Lower lobe of right lung (tissue), 2 donors: ENCODE measurements at regions not wholly inside any gene's neighbourhood (a gene's known extent, or its start where the extent isn't known, plus 50 kb on each side); places are given as distances from the start of the nearest gene placed in this dataset.

Experiments used
- ATAC-seq, 2 donors: fragments of 200-7000 bp; cut with Tn5 transposase; one replicate each; pipeline ENCODE4 v1.9.1; 2020 to 2022; ENCODE audit warnings: mild to moderate bottlenecking in 2 of 2, moderate library complexity in 2 of 2
- DNase-seq: peaks from one replicate; pipeline ENCODE4 v3.0.0-alpha.2; 2020
- H3K27ac ChIP-seq: fragments of 200-600 bp; one replicate; pipeline ENCODE4 v1.8.0; 2022
- H3K27me3 ChIP-seq: fragments of 200-600 bp; one replicate; pipeline ENCODE4 v1.8.0; 2022; ENCODE audit warnings: low read depth
- H3K36me3 ChIP-seq: fragments of 200-600 bp; one replicate; pipeline ENCODE4 v1.8.0; 2022; ENCODE audit warnings: mild to moderate bottlenecking
- H3K4me1 ChIP-seq: fragments of 200-600 bp; one replicate; pipeline ENCODE4 v1.8.0; 2022
- H3K4me3 ChIP-seq: fragments of 200-600 bp; one replicate; pipeline ENCODE4 v1.8.0; 2022; ENCODE audit warnings: mild to moderate bottlenecking
- H3K9me3 ChIP-seq: fragments of 200-600 bp; one replicate; pipeline ENCODE4 v1.8.0; 2022
- intact Hi-C: fragments of 100-400 bp; cut with DNase I; formaldehyde crosslinking; loops from one replicate; pipeline ENCODE4 v1.11.0; 2022
- TF ChIP-seq, protein P1 (sequence below): fragments of 200-600 bp; IDR thresholded peaks from one replicate; pipeline ENCODE4 v1.8.0; 2022; ENCODE audit warnings: antibody characterized with exemption, mild to moderate bottlenecking
- donor health status: DM: no; HTN: yes; CAD: no; lungs with severe emphysema.

DNA sequence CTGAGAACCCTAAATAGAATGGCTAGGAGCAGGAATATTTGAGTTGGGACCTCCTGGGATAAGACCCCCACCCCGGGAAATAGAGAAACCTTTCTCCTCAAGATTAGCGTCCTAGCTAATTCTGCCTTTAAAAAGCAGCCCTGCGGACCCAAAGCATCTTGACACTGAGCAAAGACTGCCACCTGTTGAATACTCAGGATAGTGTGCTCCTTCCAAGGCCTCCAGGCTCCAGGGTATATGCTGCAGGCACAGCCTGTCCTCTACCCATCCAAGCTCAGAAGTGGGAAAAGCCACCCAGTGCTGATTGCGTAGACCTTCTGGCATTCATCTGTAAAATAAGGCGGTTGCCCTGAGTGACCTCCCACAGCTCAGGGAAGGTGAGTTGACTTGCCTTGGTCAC lies 456.2 kb upstream of the DYNLRB2 start:
- TF ChIP-seq, protein P1, sequence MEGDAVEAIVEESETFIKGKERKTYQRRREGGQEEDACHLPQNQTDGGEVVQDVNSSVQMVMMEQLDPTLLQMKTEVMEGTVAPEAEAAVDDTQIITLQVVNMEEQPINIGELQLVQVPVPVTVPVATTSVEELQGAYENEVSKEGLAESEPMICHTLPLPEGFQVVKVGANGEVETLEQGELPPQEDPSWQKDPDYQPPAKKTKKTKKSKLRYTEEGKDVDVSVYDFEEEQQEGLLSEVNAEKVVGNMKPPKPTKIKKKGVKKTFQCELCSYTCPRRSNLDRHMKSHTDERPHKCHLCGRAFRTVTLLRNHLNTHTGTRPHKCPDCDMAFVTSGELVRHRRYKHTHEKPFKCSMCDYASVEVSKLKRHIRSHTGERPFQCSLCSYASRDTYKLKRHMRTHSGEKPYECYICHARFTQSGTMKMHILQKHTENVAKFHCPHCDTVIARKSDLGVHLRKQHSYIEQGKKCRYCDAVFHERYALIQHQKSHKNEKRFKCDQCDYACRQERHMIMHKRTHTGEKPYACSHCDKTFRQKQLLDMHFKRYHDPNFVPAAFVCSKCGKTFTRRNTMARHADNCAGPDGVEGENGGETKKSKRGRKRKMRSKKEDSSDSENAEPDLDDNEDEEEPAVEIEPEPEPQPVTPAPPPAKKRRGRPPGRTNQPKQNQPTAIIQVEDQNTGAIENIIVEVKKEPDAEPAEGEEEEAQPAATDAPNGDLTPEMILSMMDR = peak; percentile 61
- H3K27me3 ChIP-seq = no peaks in the 10 kb centered on the region
- H3K9me3 ChIP-seq = no peaks in the 10 kb centered on the region
- H3K27ac ChIP-seq = no peak overlapping the region
- ATAC-seq (peak; percentile 79 to 81), DNase-seq (no peak)
- H3K4me1 ChIP-seq = peaks cover 5% of the 10 kb centered on the region
- H3K36me3 ChIP-seq = no peaks in the 10 kb centered on the region
- H3K4me3 ChIP-seq = no peak overlapping the region
- intact Hi-C loops = no loop called here

DNA sequence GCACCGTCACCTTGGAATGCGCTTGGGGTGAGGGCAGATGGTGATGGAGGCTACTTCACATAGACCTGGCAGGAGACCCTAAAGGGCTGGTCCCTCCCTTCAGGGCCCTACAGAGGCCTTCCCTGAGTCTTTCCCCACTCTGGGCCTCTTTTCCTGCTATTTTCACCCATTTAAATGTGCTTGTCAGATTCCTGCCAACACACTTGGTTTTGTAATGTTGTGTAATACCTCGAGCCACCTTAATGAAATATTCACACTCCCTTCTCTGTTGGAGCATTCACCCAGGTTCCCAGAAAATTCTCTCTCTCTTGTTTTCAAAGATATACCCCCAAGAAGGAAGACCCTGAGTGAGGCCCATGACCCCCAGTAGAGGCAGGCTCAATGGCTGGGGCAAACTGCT lies 456.6 kb upstream of the DYNLRB2 start:
- ATAC-seq = no peak
- no peak for DNase-seq
- H3K36me3 ChIP-seq = no peaks in the 10 kb centered on the region
- intact Hi-C loops = no loop called here
- H3K27ac ChIP-seq = no peak overlapping the region
- H3K4me3 ChIP-seq = no peak overlapping the region
- no peaks in the 10 kb centered on the region for H3K9me3 ChIP-seq
- H3K4me1 ChIP-seq = peaks cover 5% of the 10 kb centered on the region
- TF ChIP-seq, protein P1 = no peak
- no peaks in the 10 kb centered on the region for H3K27me3 ChIP-seq

DNA sequence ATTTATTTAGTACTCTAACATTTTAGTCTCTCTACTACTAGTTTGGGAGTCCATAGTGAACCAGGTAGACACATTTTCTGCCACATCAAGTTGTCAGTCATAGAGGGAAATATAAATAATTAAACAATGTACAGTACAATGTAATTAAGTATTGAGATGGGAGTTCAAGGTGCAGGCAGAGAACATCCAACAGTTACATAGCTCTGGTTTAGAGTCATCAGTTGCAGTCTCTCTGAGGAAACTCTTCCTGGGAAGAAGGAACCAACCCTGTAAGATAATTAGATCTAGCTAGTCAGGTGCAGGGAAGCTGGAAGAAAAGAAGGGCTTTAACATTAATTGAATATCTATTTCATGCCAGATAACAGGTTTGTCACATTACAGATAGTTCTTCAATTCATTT lies 457.9 kb upstream of the DYNLRB2 start:
- intact Hi-C loops = no loop called here
- DNase-seq = no peak
- Histone ChIP-seq H3K9me3 (no peaks in the 10 kb centered on the region), H3K27me3 (no peaks in the 10 kb centered on the region), H3K27ac (no peak overlapping the region), H3K36me3 (no peaks in the 10 kb centered on the region), H3K4me3 (no peak overlapping the region), H3K4me1 (peaks cover 5% of the 10 kb centered on the region)
- no peak for ATAC-seq
- TF ChIP-seq, protein P1 = no peak

DNA sequence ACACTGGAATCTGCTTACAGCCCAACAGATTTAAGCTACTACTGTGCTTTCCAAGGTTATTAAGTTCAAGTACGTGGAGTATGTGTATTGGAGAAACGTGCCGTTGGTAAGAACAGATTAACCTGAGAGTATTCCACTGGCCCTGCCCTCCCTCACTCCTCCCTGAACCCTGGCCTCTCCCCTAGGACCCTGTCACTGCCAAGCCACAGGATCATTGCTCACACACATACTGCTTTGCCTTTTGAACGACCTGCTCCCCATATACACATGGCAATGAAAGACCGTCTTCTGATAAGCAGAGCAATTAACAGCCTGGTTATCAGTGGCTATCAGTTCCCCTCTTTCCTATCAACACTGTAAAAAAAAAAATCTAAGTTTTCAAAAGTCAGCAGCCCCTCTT lies 458.9 kb upstream of the DYNLRB2 start:
- DNase-seq = no peak
- intact Hi-C loops = no loop called here
- TF ChIP-seq, protein P1 = no peak
- Histone ChIP-seq H3K4me1 (peaks cover 5% of the 10 kb centered on the region), H3K27me3 (no peaks in the 10 kb centered on the region), H3K4me3 (no peak overlapping the region), H3K27ac (no peak overlapping the region), H3K9me3 (no peaks in the 10 kb centered on the region), H3K36me3 (no peaks in the 10 kb centered on the region)
- no peak for ATAC-seq

DNA sequence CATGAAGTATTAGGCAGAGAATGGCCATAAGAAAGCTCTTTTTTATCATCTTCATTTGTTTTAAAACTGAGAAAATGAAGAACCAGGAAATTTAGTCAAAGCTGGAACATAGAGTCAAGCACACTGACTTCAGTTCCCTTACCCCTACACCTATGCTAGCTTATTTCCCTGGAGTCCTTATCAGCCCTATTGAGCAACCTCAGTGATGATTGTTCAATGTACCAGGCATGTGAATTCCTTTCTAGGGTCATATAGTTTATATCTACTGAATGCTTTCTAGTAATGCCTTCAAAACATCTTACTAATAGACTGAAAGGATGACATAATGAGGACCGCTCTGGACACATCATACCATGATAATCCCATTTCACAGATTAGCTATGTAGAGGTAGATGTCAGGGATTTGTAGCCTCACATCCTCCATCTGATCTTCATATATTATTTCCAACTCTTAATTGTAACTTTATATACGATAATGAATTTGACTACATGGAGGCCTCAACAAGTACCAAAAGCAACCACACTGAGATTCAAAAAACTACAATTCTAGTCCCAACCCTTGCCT lies 460.4 kb upstream of the DYNLRB2 start:
- intact Hi-C loops = no loop called here
- Histone ChIP-seq H3K27ac (no peak overlapping the region), H3K36me3 (no peaks in the 10 kb centered on the region), H3K4me1 (peaks cover 5% of the 10 kb centered on the region), H3K27me3 (no peaks in the 10 kb centered on the region), H3K9me3 (no peaks in the 10 kb centered on the region), H3K4me3 (no peak overlapping the region)
- no peak for ATAC-seq
- DNase-seq = no peak
- TF ChIP-seq, protein P1 = no peak

DNA sequence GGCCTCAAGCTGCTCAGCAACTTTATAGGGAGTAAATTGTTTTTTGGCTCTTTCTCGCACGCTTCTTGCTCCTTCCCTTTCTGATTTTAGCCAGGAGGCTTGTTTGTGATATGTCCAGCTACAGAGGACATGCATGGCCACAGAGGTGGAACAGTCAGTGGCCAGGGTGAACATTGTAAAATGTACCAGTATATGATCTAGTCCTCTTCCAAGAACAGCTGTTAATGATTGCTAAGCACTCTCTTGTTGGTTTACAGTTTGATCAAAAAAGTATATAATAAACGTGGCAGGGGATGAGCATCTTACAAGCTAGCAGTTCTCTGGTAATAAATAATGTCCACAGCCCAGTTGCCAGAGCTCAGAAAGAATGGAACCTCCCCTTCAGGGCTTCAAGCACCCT lies 461.7 kb upstream of the DYNLRB2 start:
- Histone ChIP-seq H3K9me3 (no peaks in the 10 kb centered on the region), H3K4me1 (peaks cover under 1% of the 10 kb centered on the region), H3K27me3 (no peaks in the 10 kb centered on the region), H3K27ac (no peak overlapping the region), H3K4me3 (no peak overlapping the region), H3K36me3 (no peaks in the 10 kb centered on the region)
- TF ChIP-seq, protein P1 = no peak
- ATAC-seq (no peak), DNase-seq (no peak)
- intact Hi-C loops = no loop called here
